H9 (cell line): ENCODE measurements at regions not wholly inside any gene's neighbourhood (a gene's known extent, or its start where the extent isn't known, plus 50 kb on each side); places are given as distances from the start of the nearest gene placed in this dataset.

Experiments
- DNase-seq: peaks from one replicate; pipeline ENCODE4 v3.0.0-alpha.2; 2017
- H2AFZ ChIP-seq: one replicate; pipeline ENCODE4 v1.6.1; 2013; ENCODE audit warnings: mild to moderate bottlenecking, low read length, control low read depth, moderate library complexity
- H2AK5ac ChIP-seq: 2 replicates; pipeline ENCODE4 v1.6.1; 2013; ENCODE audit warnings: low read length, control low read depth, mixed read lengths; ENCODE audit not compliant: insufficient read length
- H2BK120ac ChIP-seq: one replicate; pipeline ENCODE4 v1.6.1; 2013; ENCODE audit warnings: low read depth, mild to moderate bottlenecking, low read length, control low read depth, inconsistent platforms; ENCODE audit not compliant: poor library complexity, severe bottlenecking
- H2BK12ac ChIP-seq: 2 replicates; pipeline ENCODE4 v1.6.1; 2013; ENCODE audit warnings: low read length, control low read depth, mixed read lengths, low read depth; ENCODE audit not compliant: insufficient read length
- H2BK15ac ChIP-seq: 2 replicates; pipeline ENCODE4 v1.6.1; 2013; ENCODE audit warnings: low read depth, low read length, control low read depth
- H2BK20ac ChIP-seq: one replicate; pipeline ENCODE4 v1.6.1; 2013; ENCODE audit warnings: low read depth, mild to moderate bottlenecking, low read length, control low read depth, inconsistent platforms; ENCODE audit not compliant: poor library complexity, severe bottlenecking
- H2BK5ac ChIP-seq: 2 replicates; pipeline ENCODE4 v1.6.1; 2013; ENCODE audit warnings: low read length, control low read depth, mixed read lengths; ENCODE audit not compliant: insufficient read length
- H3K14ac ChIP-seq: 2 replicates; pipeline ENCODE4 v1.6.1; 2013; ENCODE audit warnings: low read length, control low read depth; ENCODE audit not compliant: insufficient read depth
- H3K18ac ChIP-seq: 2 replicates; pipeline ENCODE4 v1.6.1; 2013; ENCODE audit warnings: low read depth, mild to moderate bottlenecking, mixed read lengths, low read length, control low read depth; ENCODE audit not compliant: insufficient read length
- H3K23ac ChIP-seq: 2 replicates; pipeline ENCODE4 v1.6.1; 2013; ENCODE audit warnings: low read length, control low read depth, mixed read lengths, low read depth; ENCODE audit not compliant: insufficient read length
- H3K23me2 ChIP-seq: 2 replicates; pipeline ENCODE4 v1.6.1; 2013; ENCODE audit warnings: low read depth, mild to moderate bottlenecking, mixed read lengths, low read length, control low read depth; ENCODE audit not compliant: insufficient read length, poor library complexity, severe bottlenecking
- H3K27ac ChIP-seq: 2 replicates; pipeline ENCODE4 v1.5.1; 2013; ENCODE audit warnings: low read length, control low read depth, mixed read lengths, low read depth; ENCODE audit not compliant: insufficient read length
- H3K27me3 ChIP-seq: 2 replicates; pipeline ENCODE4 v1.6.1; 2013; ENCODE audit warnings: low read length, control low read depth, inconsistent platforms; ENCODE audit not compliant: insufficient read depth
- H3K4ac ChIP-seq: 2 replicates; pipeline ENCODE4 v1.6.1; 2013; ENCODE audit warnings: low read depth, mild to moderate bottlenecking, control low read depth, inconsistent platforms, low read length, moderate library complexity
- H3K4me1 ChIP-seq: 2 replicates; pipeline ENCODE4 v1.6.1; 2013; ENCODE audit warnings: low read length, control low read depth, inconsistent platforms; ENCODE audit not compliant: insufficient read depth
- H3K4me2 ChIP-seq: 2 replicates; pipeline ENCODE4 v1.6.1; 2013; ENCODE audit warnings: low read length, control low read depth, mixed read lengths; ENCODE audit not compliant: insufficient read length, insufficient read depth
- H3K56ac ChIP-seq: 2 replicates; pipeline ENCODE4 v1.6.1; 2013; ENCODE audit warnings: low read depth, mild to moderate bottlenecking, mixed read lengths, low read length, control low read depth; ENCODE audit not compliant: insufficient read length
- H3K79me1 ChIP-seq: 2 replicates; pipeline ENCODE4 v1.6.1; 2013; ENCODE audit warnings: low read depth, mild to moderate bottlenecking, moderate library complexity, low read length, control low read depth, inconsistent platforms; ENCODE audit not compliant: insufficient read depth, poor library complexity, severe bottlenecking
- H3K79me2 ChIP-seq: 2 replicates; pipeline ENCODE4 v1.6.1; 2013; ENCODE audit warnings: low read length, control low read depth, inconsistent platforms; ENCODE audit not compliant: insufficient read depth
- H3K9ac ChIP-seq: 2 replicates; pipeline ENCODE4 v1.6.1; 2013; ENCODE audit warnings: low read length, control low read depth, mixed read lengths; ENCODE audit not compliant: insufficient read length; ENCODE audit errors: extremely low read depth
- H3K9me3 ChIP-seq: one replicate; pipeline ENCODE4 v1.6.1; 2013; ENCODE audit warnings: low read depth, low read length, inconsistent platforms; ENCODE audit not compliant: control insufficient read depth
- H3T11ph ChIP-seq: one replicate; pipeline ENCODE4 v1.6.1; 2013; ENCODE audit warnings: mild to moderate bottlenecking, low read length, control low read depth, inconsistent platforms
- H4K20me1 ChIP-seq: one replicate; pipeline ENCODE4 v1.6.1; 2013; ENCODE audit not compliant: control insufficient read depth, insufficient read length, insufficient read depth
- H4K5ac ChIP-seq: 2 replicates; pipeline ENCODE4 v1.6.1; 2013; ENCODE audit warnings: low read depth, mild to moderate bottlenecking, mixed read lengths, low read length, control low read depth; ENCODE audit not compliant: insufficient read length
- H4K8ac ChIP-seq: replicated peaks from 2 replicates; pipeline ENCODE4 v1.6.1; 2013; ENCODE audit warnings: low read length, control low read depth, mixed read lengths, low read depth; ENCODE audit not compliant: insufficient read length
- H4K91ac ChIP-seq: 2 replicates; pipeline ENCODE4 v1.6.1; 2013; ENCODE audit warnings: low read depth, mild to moderate bottlenecking, moderate library complexity, mixed read lengths, low read length, control low read depth; ENCODE audit not compliant: insufficient read length
- H3K27ac Mint-ChIP-seq, 3 experiments: 2 replicates in 2 of 3; 3 replicates in 1 of 3; pipeline ENCODE4 v1.8.0; 2020 to 2021; ENCODE audit warnings: mixed read lengths in 3 of 3, mild to moderate bottlenecking in 1 of 3, moderate library complexity in 1 of 3
- H3K27me3 Mint-ChIP-seq: 2 replicates; pipeline ENCODE4 v1.8.0; 2021; ENCODE audit warnings: low read depth, mild to moderate bottlenecking, moderate library complexity, mixed read lengths
- H3K36me3 Mint-ChIP-seq, 3 experiments: 2 replicates in 2 of 3; 3 replicates in 1 of 3; pipeline ENCODE4 v1.8.0; 2020 to 2021; ENCODE audit warnings: low read depth in 3 of 3, mixed read lengths in 3 of 3; ENCODE audit not compliant: insufficient read depth in 1 of 3
- H3K4me1 Mint-ChIP-seq, 2 experiments: 2 replicates each; pipeline ENCODE4 v1.8.0; 2020; ENCODE audit warnings: mixed read lengths in 2 of 2
- H3K4me3 Mint-ChIP-seq, 2 experiments: 2 replicates in 1 of 2; 3 replicates in 1 of 2; pipeline ENCODE4 v1.8.0; 2020 to 2021; ENCODE audit warnings: mild to moderate bottlenecking in 2 of 2, mixed read lengths in 2 of 2, moderate library complexity in 1 of 2
- H3K9me3 Mint-ChIP-seq, 2 experiments: 2 replicates in 1 of 2; 3 replicates in 1 of 2; pipeline ENCODE4 v1.8.0; 2020; ENCODE audit warnings: mild to moderate bottlenecking in 2 of 2, mixed read lengths in 2 of 2, moderate library complexity in 1 of 2
- CTCF ChIP-seq: fragments of 200-600 bp; sonication (generic); conservative IDR thresholded peaks from 3 replicates; pipeline ENCODE4 v1.8.0; 2021; ENCODE audit warnings: antibody characterized with exemption, mild to moderate bottlenecking
- WGBS: extraction: QIAGEN DNeasy Blood & Tissue Kit; methylation state at CpG from one replicate; pipeline ENCODE4 v1.1.7; 2013; ENCODE audit warnings: missing lambda C conversion rate, low lambda C conversion rate, mixed read lengths; ENCODE audit not compliant: insufficient read length; ENCODE audit errors: extremely low coverage; 5-methylcytosine and 5-hydroxymethylcytosine counted together

GRCh38 chr21:16590641-16591292, 861.0 kb downstream of the USP25 start:
- WGBS = no CpG with 5 or more reads among the region's 5 CpGs
- H2BK20ac ChIP-seq = no peak overlapping the region
- H3K9ac ChIP-seq = no peak overlapping the region
- Mint-ChIP-seq H3K27me3 (no peaks in the 10 kb centered on the region), H3K36me3 (no peaks in the 10 kb centered on the region), H3K27ac (no peak overlapping the region), H3K9me3 (no peaks in the 10 kb centered on the region), H3K4me1 (0 out of 4 replicates have a peak, but pooled peaks cover 0 to 2% of the 10 kb centered on the region in 2 experiments), H3K4me3 (no peak overlapping the region)
- H2BK120ac ChIP-seq = no peak overlapping the region
- H2BK5ac ChIP-seq = no peak overlapping the region
- no peaks in the 10 kb centered on the region for H3K23me2 ChIP-seq
- H3K56ac ChIP-seq = no peak overlapping the region
- no peak overlapping the region for H2BK12ac ChIP-seq
- H4K5ac ChIP-seq = no peak overlapping the region
- H3T11ph ChIP-seq = no peak overlapping the region
- no peak overlapping the region for H4K91ac ChIP-seq
- H3K4me1 ChIP-seq = peaks cover 7% of the 10 kb centered on the region
- no peaks in the 10 kb centered on the region for H4K20me1 ChIP-seq
- H2AK5ac ChIP-seq = no peak overlapping the region
- no peaks in the 10 kb centered on the region for H3K79me2 ChIP-seq
- no peak overlapping the region for H2BK15ac ChIP-seq
- H3K23ac ChIP-seq = no peak overlapping the region
- no peak overlapping the region for H4K8ac ChIP-seq
- H3K9me3 ChIP-seq = no peaks in the 10 kb centered on the region
- H2AFZ ChIP-seq = no peak overlapping the region
- no peak for TF ChIP-seq CTCF
- H3K27ac ChIP-seq = no peak overlapping the region
- no peak overlapping the region for H3K14ac ChIP-seq
- DNase-seq = no peak
- H3K18ac ChIP-seq = no peak overlapping the region
- no peaks in the 10 kb centered on the region for H3K79me1 ChIP-seq
- H3K27me3 ChIP-seq = no peaks in the 10 kb centered on the region; the same call in 1 of the 2 replicates
- no peak overlapping the region for H3K4ac ChIP-seq
- no peak overlapping the region for H3K4me2 ChIP-seq
